ENCODE measurements at regions not wholly inside any gene's neighbourhood (a gene's known extent, or its start where the extent isn't known, plus 50 kb on each side); places are given as distances from the start of the nearest gene placed in this dataset.

DNA sequence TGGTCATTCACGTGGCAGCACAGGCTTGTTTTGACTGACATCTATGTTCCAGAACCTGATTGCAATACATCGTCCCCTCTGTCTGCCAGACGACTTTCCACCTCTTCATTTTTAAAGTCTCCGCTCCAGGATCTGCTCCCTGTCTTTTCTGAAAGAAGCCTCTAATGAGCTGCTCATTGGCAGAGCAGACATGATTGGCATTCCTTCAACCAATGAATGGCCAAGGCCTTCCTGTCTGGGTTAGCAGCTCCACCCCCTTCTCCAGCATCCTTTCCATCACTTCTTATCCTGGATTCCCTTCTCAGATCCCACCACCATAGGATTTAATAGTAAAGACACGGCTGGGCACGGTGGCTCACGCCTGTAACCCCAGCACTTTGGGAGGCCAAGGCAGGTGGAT is 202.7 kb upstream of the KLF3 start:
- TF ChIP-seq, protein P1, sequence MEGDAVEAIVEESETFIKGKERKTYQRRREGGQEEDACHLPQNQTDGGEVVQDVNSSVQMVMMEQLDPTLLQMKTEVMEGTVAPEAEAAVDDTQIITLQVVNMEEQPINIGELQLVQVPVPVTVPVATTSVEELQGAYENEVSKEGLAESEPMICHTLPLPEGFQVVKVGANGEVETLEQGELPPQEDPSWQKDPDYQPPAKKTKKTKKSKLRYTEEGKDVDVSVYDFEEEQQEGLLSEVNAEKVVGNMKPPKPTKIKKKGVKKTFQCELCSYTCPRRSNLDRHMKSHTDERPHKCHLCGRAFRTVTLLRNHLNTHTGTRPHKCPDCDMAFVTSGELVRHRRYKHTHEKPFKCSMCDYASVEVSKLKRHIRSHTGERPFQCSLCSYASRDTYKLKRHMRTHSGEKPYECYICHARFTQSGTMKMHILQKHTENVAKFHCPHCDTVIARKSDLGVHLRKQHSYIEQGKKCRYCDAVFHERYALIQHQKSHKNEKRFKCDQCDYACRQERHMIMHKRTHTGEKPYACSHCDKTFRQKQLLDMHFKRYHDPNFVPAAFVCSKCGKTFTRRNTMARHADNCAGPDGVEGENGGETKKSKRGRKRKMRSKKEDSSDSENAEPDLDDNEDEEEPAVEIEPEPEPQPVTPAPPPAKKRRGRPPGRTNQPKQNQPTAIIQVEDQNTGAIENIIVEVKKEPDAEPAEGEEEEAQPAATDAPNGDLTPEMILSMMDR (IDR thresholded peaks at IDR 0.05): no peak
- no peak for TF ChIP-seq POLR2A (IDR thresholded peaks at IDR 0.05)

Data from Peyer's patch (tissue), 4 donors.